B cell (primary cell): ENCODE measurements at regions not wholly inside any gene's neighbourhood (a gene's known extent, or its start where the extent isn't known, plus 50 kb on each side); places are given as distances from the start of the nearest gene placed in this dataset.
"Not testable (repeated sequence)": the region's sequence is repeated elsewhere in the genome, so short reads cannot be mapped to it uniquely, and the experiment has no call there.

Source experiments
- CTCF ChIP-seq: fragments of 200-600 bp; IDR thresholded peaks from one replicate; pipeline ENCODE4 v1.8.0; 2022; ENCODE audit warnings: antibody characterized with exemption, mild to moderate bottlenecking
- EZH2 ChIP-seq: IDR thresholded peaks from 2 replicates; pipeline ENCODE4 v1.6.1; 2012; ENCODE audit warnings: borderline replicate concordance, low read depth, mild to moderate bottlenecking, moderate library complexity, low read length; ENCODE audit not compliant: insufficient read depth, poor library complexity, severe bottlenecking

GRCh38 chr12:67555075-67555717 is 93.3 kb upstream of the DYRK2 start:
- not testable (repeated sequence) for TF ChIP-seq CTCF, EZH2
